ENCODE measurements at regions not wholly inside any gene's neighbourhood (a gene's known extent, or its start where the extent isn't known, plus 50 kb on each side); places are given as distances from the start of the nearest gene placed in this dataset.

GRCh38 chr10:105644559-105644958 lies 1003.5 kb downstream of the SORCS3 start:
- no peak for TF ChIP-seq CTCF (IDR thresholded peaks at IDR 0.05)
- no peak for TF ChIP-seq POLR2AphosphoS5 (IDR thresholded peaks at IDR 0.05; ENCODE audit: low read depth, low read length)
- no peak for TF ChIP-seq TCF7L2 (IDR thresholded peaks at IDR 0.05; ENCODE audit: low read depth, low read length)
- TF ChIP-seq REST (IDR thresholded peaks at IDR 0.05; ENCODE audit: insufficient read depth in 1 of 2, low read depth in 2 of 2, low read length in 1 of 2) = no peak
- no peak for TF ChIP-seq SIN3A (IDR thresholded peaks at IDR 0.05; ENCODE audit: borderline replicate concordance, insufficient read depth, low read depth, low read length)

All from Panc1 (cell line).